Kidney (tissue), 13 donors: ENCODE measurements at regions not wholly inside any gene's neighbourhood (a gene's known extent, or its start where the extent isn't known, plus 50 kb on each side); places are given as distances from the start of the nearest gene placed in this dataset.

Experiments used
- DNase-seq, 5 donors: peaks; one replicate each; pipeline ENCODE4 v3.0.0-alpha.2; 2013 to 2020
- FAIRE-seq: peaks from 2 replicates; lab custom pipeline; 2012; peaks lifted over from hg19 to GRCh38; lab: Jason Lieb, UNC
- H3K27ac ChIP-seq, 2 donors: one replicate each; pipeline ENCODE4 v1.7.0; 2013; ENCODE audit warnings: low read depth in 2 of 2, low read length in 2 of 2, inconsistent platforms in 1 of 2
- H3K27me3 ChIP-seq: one replicate; pipeline ENCODE4 v1.7.1; 2013; ENCODE audit warnings: low read length, inconsistent platforms; ENCODE audit not compliant: control insufficient read depth, insufficient read depth
- H3K36me3 ChIP-seq, 3 donors: one replicate each; pipeline versions ENCODE4 v1.7.0 to v1.7.1; 2013; ENCODE audit warnings: low read length in 3 of 3, control low read depth in 1 of 3, inconsistent platforms in 1 of 3; ENCODE audit not compliant: insufficient read depth in 3 of 3, control insufficient read depth in 2 of 3
- H3K4me1 ChIP-seq, 3 donors: one replicate each; pipeline versions ENCODE4 v1.7.0 to v1.7.1; 2013; ENCODE audit warnings: low read length in 3 of 3, inconsistent platforms in 1 of 3, low read depth in 1 of 3; ENCODE audit not compliant: control insufficient read depth in 2 of 3, insufficient read depth in 2 of 3
- H3K4me3 ChIP-seq, 3 donors: one replicate each; pipeline versions ENCODE4 v1.7.0 to v1.8.1; 2013; ENCODE audit warnings: low read length in 3 of 3, control low read depth in 1 of 3, inconsistent platforms in 1 of 3
- H3K9ac ChIP-seq, 3 donors: one replicate each; pipeline versions ENCODE4 v1.7.0 to v1.7.1; 2013; ENCODE audit warnings: low read length in 3 of 3, control low read depth in 1 of 3, inconsistent platforms in 1 of 3
- H3K9me3 ChIP-seq, 3 donors: one replicate each; pipeline versions ENCODE4 v1.7.0 to v1.7.1; 2013; ENCODE audit warnings: low read length in 3 of 3, control low read depth in 1 of 3, inconsistent platforms in 1 of 3; ENCODE audit not compliant: control insufficient read depth in 2 of 3, insufficient read depth in 1 of 3
- intact Hi-C: fragments of 100-400 bp; cut with DNase I; formaldehyde crosslinking; loops from one replicate; pipeline ENCODE4 v1.11.1; 2022
- TF ChIP-seq, protein P1 (sequence below): IDR thresholded peaks from 3 replicates; pipeline ENCODE4 v1.5.1; 2012; ENCODE audit warnings: mild to moderate bottlenecking, moderate library complexity, borderline replicate concordance; ENCODE audit not compliant: insufficient read depth; ENCODE audit errors: extremely low read depth
- donor health status: control.
- donor health status: control.
- donor health status: control.
- donor health status: control.
- donor health status: control.
- donor health status: DM: yes; HTN: yes; CAD: no.
- donor health status: Normal renal cell carcinoma (clear cell type).

DNA sequence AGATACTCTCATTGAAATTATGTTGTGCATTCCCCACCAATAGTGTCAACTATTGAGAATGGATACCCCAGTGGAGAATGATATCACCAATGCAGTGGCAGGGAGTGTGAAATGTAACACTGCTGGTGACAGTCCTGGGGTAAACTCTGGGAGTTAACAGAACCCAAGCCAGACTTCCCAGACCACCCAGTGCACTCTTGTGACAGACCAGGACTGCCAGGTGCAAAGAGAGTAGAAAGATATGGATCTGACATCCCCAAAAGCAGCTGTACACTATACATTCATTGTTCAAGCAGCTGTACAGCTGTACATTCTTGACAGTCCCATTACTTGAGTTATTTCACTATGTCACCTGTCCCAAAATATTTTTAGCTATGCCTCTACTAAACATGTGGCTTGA lies 886.6 kb downstream of the DIAPH3 start:
- intact Hi-C loops, result no loop called here
- Histone ChIP-seq H3K27ac (no peak overlapping the region), H3K9me3 (no peaks in the 10 kb centered on the region), H3K36me3 (no peaks in the 10 kb centered on the region), H3K27me3 (no peaks in the 10 kb centered on the region), H3K4me1 (no peaks in the 10 kb centered on the region), H3K9ac (no peak overlapping the region), H3K4me3 (no peak overlapping the region)
- DNase-seq, result no peak
- TF ChIP-seq, protein P1, sequence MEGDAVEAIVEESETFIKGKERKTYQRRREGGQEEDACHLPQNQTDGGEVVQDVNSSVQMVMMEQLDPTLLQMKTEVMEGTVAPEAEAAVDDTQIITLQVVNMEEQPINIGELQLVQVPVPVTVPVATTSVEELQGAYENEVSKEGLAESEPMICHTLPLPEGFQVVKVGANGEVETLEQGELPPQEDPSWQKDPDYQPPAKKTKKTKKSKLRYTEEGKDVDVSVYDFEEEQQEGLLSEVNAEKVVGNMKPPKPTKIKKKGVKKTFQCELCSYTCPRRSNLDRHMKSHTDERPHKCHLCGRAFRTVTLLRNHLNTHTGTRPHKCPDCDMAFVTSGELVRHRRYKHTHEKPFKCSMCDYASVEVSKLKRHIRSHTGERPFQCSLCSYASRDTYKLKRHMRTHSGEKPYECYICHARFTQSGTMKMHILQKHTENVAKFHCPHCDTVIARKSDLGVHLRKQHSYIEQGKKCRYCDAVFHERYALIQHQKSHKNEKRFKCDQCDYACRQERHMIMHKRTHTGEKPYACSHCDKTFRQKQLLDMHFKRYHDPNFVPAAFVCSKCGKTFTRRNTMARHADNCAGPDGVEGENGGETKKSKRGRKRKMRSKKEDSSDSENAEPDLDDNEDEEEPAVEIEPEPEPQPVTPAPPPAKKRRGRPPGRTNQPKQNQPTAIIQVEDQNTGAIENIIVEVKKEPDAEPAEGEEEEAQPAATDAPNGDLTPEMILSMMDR, result no peak
- FAIRE-seq, result no peak

DNA sequence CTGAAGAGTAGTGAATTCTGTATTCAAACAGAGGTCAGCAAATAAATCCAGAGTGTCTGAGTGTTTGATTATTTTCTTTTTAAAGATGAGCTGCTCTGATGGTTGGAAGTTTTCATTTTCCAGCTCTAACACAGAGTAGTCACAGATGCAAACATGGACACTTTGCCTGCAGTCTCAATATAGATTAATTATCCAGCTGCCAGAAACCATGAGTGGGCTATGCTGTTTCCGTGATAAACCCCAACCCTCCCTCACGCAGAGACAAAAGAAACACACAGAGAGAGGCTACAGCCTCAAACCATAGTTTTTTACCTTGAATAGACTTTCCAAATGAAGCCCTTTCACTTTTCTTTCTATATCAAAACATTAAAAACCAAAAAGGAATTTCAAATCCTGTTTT lies 884.7 kb downstream of the DIAPH3 start:
- no peak overlapping the region for H3K4me3 ChIP-seq
- no peaks in the 10 kb centered on the region for H3K27me3 ChIP-seq
- TF ChIP-seq, protein P1, result no peak
- no peaks in the 10 kb centered on the region for H3K36me3 ChIP-seq
- no peaks in the 10 kb centered on the region for H3K4me1 ChIP-seq
- intact Hi-C loops, result no loop called here
- no peak for FAIRE-seq
- no peak overlapping the region for H3K27ac ChIP-seq
- no peak overlapping the region for H3K9ac ChIP-seq
- peak in 1 of 5 donors; percentile 12 for DNase-seq
- no peaks in the 10 kb centered on the region for H3K9me3 ChIP-seq

DNA sequence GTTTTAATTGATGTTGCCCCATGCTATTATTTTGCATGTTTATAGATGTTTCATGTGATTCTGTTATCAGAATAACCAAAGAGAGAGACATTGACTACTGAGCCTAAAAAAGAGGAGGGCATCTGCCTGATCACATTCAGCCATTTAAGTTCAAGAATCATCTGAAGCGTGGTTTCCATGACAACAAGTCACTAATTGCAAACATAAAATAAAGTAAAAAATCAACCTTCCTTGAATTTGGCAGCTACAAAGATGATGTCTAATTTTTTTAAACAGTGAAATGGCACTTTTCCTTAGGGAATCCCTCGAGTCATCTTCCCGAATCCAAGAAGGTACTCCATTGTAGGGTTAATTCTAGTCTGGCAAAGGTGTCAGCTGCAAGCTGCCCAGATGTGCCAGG lies 884.2 kb downstream of the DIAPH3 start:
- Histone ChIP-seq H3K4me1 (no peaks in the 10 kb centered on the region), H3K9ac (no peak overlapping the region), H3K36me3 (no peaks in the 10 kb centered on the region), H3K9me3 (no peaks in the 10 kb centered on the region), H3K4me3 (no peak overlapping the region), H3K27me3 (no peaks in the 10 kb centered on the region), H3K27ac (no peak overlapping the region)
- TF ChIP-seq, protein P1, result no peak
- no peak for FAIRE-seq
- intact Hi-C loops, result no loop called here
- no peak for DNase-seq

DNA sequence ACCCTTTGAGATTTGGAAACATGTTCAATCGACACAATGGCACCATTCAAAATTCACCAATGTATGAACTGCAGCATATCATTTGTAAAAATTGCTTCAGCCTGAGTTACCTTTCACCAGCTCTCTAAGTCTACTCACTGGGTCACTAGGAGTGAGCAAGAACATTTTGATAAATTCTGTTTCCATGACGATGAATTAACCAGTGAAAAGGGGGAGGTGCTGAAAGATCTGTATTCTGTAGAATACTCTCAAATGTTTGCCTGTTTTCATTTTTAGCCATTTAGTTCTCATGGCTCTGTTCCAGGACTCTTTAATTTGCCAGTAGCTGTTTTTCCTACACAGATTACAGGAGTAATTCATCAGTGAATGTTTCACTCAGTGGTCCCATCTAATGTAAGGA lies 883.4 kb downstream of the DIAPH3 start:
- DNase-seq (peak in 2 of 5 donors; percentile 27 to 54), FAIRE-seq (no peak)
- TF ChIP-seq, protein P1, result no peak
- Histone ChIP-seq H3K9ac (no peak overlapping the region), H3K9me3 (no peaks in the 10 kb centered on the region), H3K36me3 (no peaks in the 10 kb centered on the region), H3K4me1 (no peaks in the 10 kb centered on the region), H3K27me3 (no peaks in the 10 kb centered on the region), H3K27ac (no peak overlapping the region), H3K4me3 (no peak overlapping the region)
- intact Hi-C loops, result no loop called here
